Ovary (tissue), 7 donors: ENCODE measurements at regions not wholly inside any gene's neighbourhood (a gene's known extent, or its start where the extent isn't known, plus 50 kb on each side); places are given as distances from the start of the nearest gene placed in this dataset.

Experiments used
- DNase-seq, 5 donors: peaks; one replicate each; pipeline ENCODE4 v3.0.0-alpha.2; 2019 to 2020
- H3K27ac ChIP-seq, 2 donors: fragments of 200-600 bp; one replicate each; pipeline versions ENCODE4 v1.5.1 to v1.8.0; 2019 to 2022
- H3K27me3 ChIP-seq: fragments of 200-600 bp; one replicate; pipeline ENCODE4 v1.8.0; 2022
- H3K36me3 ChIP-seq: fragments of 200-600 bp; sonication (generic); one replicate; pipeline ENCODE4 v1.5.1; 2019
- H3K4me1 ChIP-seq: one replicate; pipeline ENCODE4 v1.8.1; 2013; ENCODE audit warnings: mild to moderate bottlenecking, moderate library complexity; ENCODE audit not compliant: insufficient read depth
- H3K4me3 ChIP-seq: fragments of 200-600 bp; sonication (generic); one replicate; pipeline ENCODE4 v1.5.1; 2017
- H3K9me3 ChIP-seq, 2 donors: fragments of 200-600 bp in 1 of 2; sonication (generic) in 1 of 2; one replicate each; pipeline versions ENCODE4 v1.5.1 to v1.8.1; 2013 to 2019; ENCODE audit warnings: mild to moderate bottlenecking in 1 of 2, moderate library complexity in 1 of 2
- EP300 ChIP-seq: sonication (generic); formaldehyde crosslinking; IDR thresholded peaks from one replicate; pipeline ENCODE4 v1.6.1; 2017; ENCODE audit warnings: antibody characterized with exemption
- POLR2A ChIP-seq: fragments of 450-650 bp; IDR thresholded peaks from one replicate; pipeline ENCODE4 v1.6.1; 2017; ENCODE audit warnings: antibody characterized with exemption, mild to moderate bottlenecking, moderate library complexity
- WGBS, 3 donors: extraction: QIAGEN DNeasy Blood & Tissue Kit in 1 of 3; methylation state at CpG; one replicate each; pipeline versions ENCODE4 v1.1.5 to v1.1.7; 2013 to 2017; 5-methylcytosine and 5-hydroxymethylcytosine counted together
- intact Hi-C, 4 donors: fragments of 100-400 bp; cut with DNase I; formaldehyde crosslinking; loops; one replicate each; pipeline versions ENCODE4 v1.11.0 to v1.15.1; 2022 to 2023
- TF ChIP-seq, protein P1 (sequence below), 3 donors: fragments of 450-650 bp in 2 of 3; fragments of 200-600 bp in 1 of 3; IDR thresholded peaks; one replicate each; pipeline versions ENCODE4 v1.5.1 to v1.8.0; 2016 to 2022; ENCODE audit warnings: antibody characterized with exemption in 3 of 3, mild to moderate bottlenecking in 1 of 3
- donor health status: DM: no; HTN: no; CAD: no; lungs with moderate emphysema.
- donor health status: DM: no; HTN: no; CAD: no.
- donor health status: Bipolar disorder and iron deficiency.
- donor health status: DM: no; HTN: no; CAD: no.
- donor health status: DM: yes; HTN: yes; CAD: no.

DNA sequence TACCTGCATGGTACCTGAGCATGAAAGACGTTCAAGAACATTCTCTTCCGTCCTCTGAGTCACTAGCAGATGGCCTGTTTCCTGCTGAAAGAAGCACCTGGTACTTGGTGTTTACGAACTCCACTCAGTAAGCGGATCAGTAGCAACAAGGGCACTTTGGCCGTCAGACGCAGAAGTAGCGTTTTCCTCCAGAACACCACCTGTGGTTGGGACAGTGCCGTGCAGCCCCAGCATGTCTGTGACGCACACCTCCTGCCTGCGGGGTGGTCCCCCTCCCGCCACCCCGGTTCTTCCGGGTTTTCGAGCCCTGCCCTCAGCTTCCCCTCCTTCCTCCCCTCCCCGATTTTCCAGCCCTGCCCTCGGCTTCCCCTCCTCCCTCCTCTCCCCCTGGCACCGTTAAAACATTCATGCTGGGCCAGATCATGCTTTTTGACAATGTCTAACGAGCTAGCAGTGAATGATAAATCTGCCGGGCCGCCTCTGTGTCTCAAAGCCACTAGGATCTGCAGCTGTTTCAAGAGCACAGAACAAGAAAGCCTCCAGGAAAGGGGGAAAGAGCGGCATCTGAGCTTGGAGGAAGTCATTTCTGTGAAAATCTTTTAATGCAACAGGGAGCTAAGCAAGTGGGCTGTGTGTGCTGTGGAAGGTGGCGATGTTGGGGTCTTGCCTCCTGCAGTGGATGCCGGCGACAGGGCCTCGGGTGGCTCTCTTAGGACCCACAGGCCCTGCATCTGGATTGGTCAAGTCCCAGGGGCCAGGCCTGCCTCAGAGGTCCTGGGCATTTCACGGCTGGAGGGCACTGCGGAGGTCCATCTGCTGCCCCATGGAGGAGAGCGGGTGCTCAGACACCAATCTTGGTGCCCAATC, 207.9 kb downstream of the ERMARD start:
- intact Hi-C loops: loop anchor here in 1 of 4 donors (10.0 kb wide), 1 partner anchor 545 kb away; no protein-coding TSS in a partner anchor
- no peaks in the 10 kb centered on the region for H3K36me3 ChIP-seq
- no peaks in the 10 kb centered on the region for H3K9me3 ChIP-seq
- no peak overlapping the region for H3K27ac ChIP-seq
- no peaks in the 10 kb centered on the region for H3K4me1 ChIP-seq
- WGBS, 3 donors: 42 to 59% (median 47%) methylated on average over 28 of the region's 28 CpGs
- no peak overlapping the region for H3K4me3 ChIP-seq
- H3K27me3 ChIP-seq: no peaks in the 10 kb centered on the region
- peak in 4 of 5 donors; percentile 18 to 61 (median 47) for DNase-seq
- TF ChIP-seq POLR2A: no peak
- TF ChIP-seq, protein P1, sequence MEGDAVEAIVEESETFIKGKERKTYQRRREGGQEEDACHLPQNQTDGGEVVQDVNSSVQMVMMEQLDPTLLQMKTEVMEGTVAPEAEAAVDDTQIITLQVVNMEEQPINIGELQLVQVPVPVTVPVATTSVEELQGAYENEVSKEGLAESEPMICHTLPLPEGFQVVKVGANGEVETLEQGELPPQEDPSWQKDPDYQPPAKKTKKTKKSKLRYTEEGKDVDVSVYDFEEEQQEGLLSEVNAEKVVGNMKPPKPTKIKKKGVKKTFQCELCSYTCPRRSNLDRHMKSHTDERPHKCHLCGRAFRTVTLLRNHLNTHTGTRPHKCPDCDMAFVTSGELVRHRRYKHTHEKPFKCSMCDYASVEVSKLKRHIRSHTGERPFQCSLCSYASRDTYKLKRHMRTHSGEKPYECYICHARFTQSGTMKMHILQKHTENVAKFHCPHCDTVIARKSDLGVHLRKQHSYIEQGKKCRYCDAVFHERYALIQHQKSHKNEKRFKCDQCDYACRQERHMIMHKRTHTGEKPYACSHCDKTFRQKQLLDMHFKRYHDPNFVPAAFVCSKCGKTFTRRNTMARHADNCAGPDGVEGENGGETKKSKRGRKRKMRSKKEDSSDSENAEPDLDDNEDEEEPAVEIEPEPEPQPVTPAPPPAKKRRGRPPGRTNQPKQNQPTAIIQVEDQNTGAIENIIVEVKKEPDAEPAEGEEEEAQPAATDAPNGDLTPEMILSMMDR (IDR thresholded peaks at IDR 0.05): no peak
- TF ChIP-seq EP300: no peak

GRCh38 chr6:169958510-169958909, 207.1 kb downstream of the ERMARD start:
- TF ChIP-seq EP300 (no peak), POLR2A (no peak)
- TF ChIP-seq, protein P1 (IDR thresholded peaks at IDR 0.05): no peak
- Histone ChIP-seq H3K4me1 (no peaks in the 10 kb centered on the region), H3K27ac (no peak overlapping the region), H3K36me3 (no peaks in the 10 kb centered on the region), H3K4me3 (no peak overlapping the region), H3K9me3 (no peaks in the 10 kb centered on the region), H3K27me3 (no peaks in the 10 kb centered on the region)
- peak in 1 of 5 donors; percentile 4 for DNase-seq
- WGBS, 3 donors: 87 to 92% (median 92%) methylated on average over 10 of the region's 10 CpGs
- intact Hi-C loops: no loop called here

DNA sequence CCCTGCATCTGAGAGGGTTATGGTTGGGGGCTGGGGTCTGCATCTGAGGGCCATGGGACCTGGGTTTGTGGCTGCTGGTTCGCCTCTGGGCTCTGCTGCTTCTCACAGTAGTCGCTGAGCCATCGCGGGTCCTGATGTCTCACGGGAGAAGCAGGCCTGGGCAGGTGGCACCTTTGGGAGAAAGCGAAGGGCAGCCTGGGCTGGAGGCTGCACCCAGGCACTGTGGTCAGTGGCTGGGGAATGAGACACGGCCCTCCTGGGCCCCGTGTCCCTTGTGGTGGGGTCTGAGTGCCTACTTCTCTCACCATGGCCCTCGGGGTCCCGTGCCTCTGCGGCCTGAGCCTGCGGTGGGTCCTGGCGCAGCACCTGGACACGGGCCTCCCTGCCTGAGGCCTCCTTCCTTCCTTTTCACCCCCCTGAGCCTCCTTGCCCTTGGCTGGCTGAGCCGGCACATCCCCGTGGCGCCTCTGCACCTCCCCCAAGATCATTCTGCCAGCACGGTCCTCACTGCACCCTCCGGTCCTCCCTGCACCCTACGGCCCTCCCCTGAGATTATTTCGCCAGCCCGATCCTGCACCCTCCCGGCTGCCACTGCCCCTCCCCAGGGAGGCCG, 206.0 kb downstream of the ERMARD start:
- WGBS, 3 donors: 84 to 87% (median 86%) methylated on average over 24 of the region's 24 CpGs
- H3K4me1 ChIP-seq: no peaks in the 10 kb centered on the region
- no peak overlapping the region for H3K4me3 ChIP-seq
- intact Hi-C loops: no loop called here
- no peaks in the 10 kb centered on the region for H3K27me3 ChIP-seq
- TF ChIP-seq POLR2A (no peak), EP300 (no peak)
- TF ChIP-seq, protein P1 (IDR thresholded peaks at IDR 0.05): no peak
- no peaks in the 10 kb centered on the region for H3K36me3 ChIP-seq
- no peak overlapping the region for H3K27ac ChIP-seq
- H3K9me3 ChIP-seq: no peaks in the 10 kb centered on the region
- peak in 1 of 5 donors; percentile 6 for DNase-seq

DNA sequence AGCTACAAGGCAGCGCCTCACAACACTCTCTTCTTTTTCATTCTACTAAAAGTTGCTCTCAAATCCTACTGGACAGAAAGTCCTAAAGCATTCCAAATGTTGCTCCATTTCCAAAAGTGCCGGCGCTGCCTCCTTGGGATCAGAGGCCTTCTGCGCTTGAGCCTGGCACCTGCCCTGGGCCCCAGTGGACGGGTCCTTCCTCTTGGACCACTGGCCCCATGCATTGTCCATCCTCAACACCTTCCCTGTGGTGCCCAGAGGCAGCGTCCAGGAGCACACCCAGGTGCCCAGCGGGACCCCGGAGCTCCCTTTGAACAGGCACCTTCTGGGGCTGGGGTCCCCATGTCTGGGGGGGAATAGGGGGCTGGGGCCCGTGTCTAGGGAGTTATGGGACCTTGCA, 205.2 kb downstream of the ERMARD start:
- no peaks in the 10 kb centered on the region for H3K36me3 ChIP-seq
- 84 to 96% (median 91%) methylated on average over 5 to 9 of the region's 9 CpGs for WGBS, 3 donors
- intact Hi-C loops: no loop called here
- H3K27me3 ChIP-seq: no peaks in the 10 kb centered on the region
- H3K4me1 ChIP-seq: no peaks in the 10 kb centered on the region
- DNase-seq: no peak
- TF ChIP-seq EP300: no peak
- no peaks in the 10 kb centered on the region for H3K9me3 ChIP-seq
- H3K4me3 ChIP-seq: no peak overlapping the region
- no peak overlapping the region for H3K27ac ChIP-seq
